HepG2 (cell line): ENCODE measurements at regions not wholly inside any gene's neighbourhood (a gene's known extent, or its start where the extent isn't known, plus 50 kb on each side); places are given as distances from the start of the nearest gene placed in this dataset.

Source experiments
- ATAC-seq: fragments of 200-7000 bp; cut with Tn5 transposase; 3 replicates; pipeline ENCODE4 v1.9.1; 2020; ENCODE audit warnings: mild to moderate bottlenecking, moderate library complexity
- BruUV-seq: library from RNA; stranded (reverse); fragments of 400-500 nt; replicated peaks from 2 replicates; lab custom pipeline; 2021; lab: Mats Ljungman, UMichigan
- CTCF ChIA-PET: fragments of 300-600 bp; formaldehyde crosslinking; extraction: SDS; loops from one replicate; lab custom pipeline; 2021; ENCODE audit warnings: low total read pairs, inconsistent platforms, low intra/inter-chr PET ratio; lab: Yijun Ruan, JAX
- POLR2A ChIA-PET: fragments of 350-600 bp; sonication (Branson Sonifier 250); formaldehyde crosslinking; loops from one replicate; lab custom pipeline; 2020; ENCODE audit warnings: antibody characterized with exemption, inconsistent platforms; lab: Yijun Ruan, JAX
- DNase-seq: peaks from one replicate; pipeline ENCODE4 v3.0.0-alpha.2; 2015; ENCODE audit warnings: low spot score
- FAIRE-seq: peaks from 3 replicates; lab custom pipeline; 2011; peaks lifted over from hg19 to GRCh38; lab: Jason Lieb, UNC
- H2AFZ ChIP-seq: one replicate; pipeline ENCODE4 v1.6.1; 2011; ENCODE audit warnings: low read length, inconsistent platforms
- H3K27ac ChIP-seq: fragments of 300-600 bp; 3 replicates; pipeline ENCODE4 v1.8.0; 2011; ENCODE audit warnings: mixed run types, mild to moderate bottlenecking, mixed read lengths, low read length, inconsistent platforms; ENCODE audit not compliant: insufficient read depth; ENCODE audit errors: extremely low read length
- H3K27me3 ChIP-seq, 2 experiments: fragments of 200-600 bp in 1 of 2; 2 replicates in 1 of 2; 3 replicates in 1 of 2; pipeline versions ENCODE4 v1.6.0 to v1.8.0; 2011; ENCODE audit warnings: low read length in 2 of 2, mild to moderate bottlenecking in 2 of 2, moderate library complexity in 2 of 2, inconsistent platforms in 1 of 2; ENCODE audit not compliant: insufficient read depth in 2 of 2, control insufficient read depth in 1 of 2
- H3K36me3 ChIP-seq, 2 experiments: fragments of 200-600 bp in 1 of 2; replicated peaks in 1 of 2; 2 replicates in 1 of 2; 3 replicates in 1 of 2; pipeline versions ENCODE4 v1.5.1 to v1.8.0; 2011; ENCODE audit warnings: low read length in 2 of 2, inconsistent platforms in 1 of 2; ENCODE audit not compliant: insufficient read depth in 2 of 2, control insufficient read depth in 1 of 2
- H3K4me1 ChIP-seq: 2 replicates; pipeline ENCODE4 v1.5.1; 2012; ENCODE audit warnings: low read length, inconsistent platforms; ENCODE audit not compliant: insufficient read depth
- H3K4me2 ChIP-seq: 2 replicates; pipeline ENCODE4 v1.6.0; 2011; ENCODE audit warnings: low read depth, low read length, inconsistent platforms
- H3K4me3 ChIP-seq, 3 experiments: fragments of 200-600 bp in 1 of 3; sonication (generic), shearing (Covaris generic) in 1 of 3; replicated peaks in 1 of 3; 2 replicates each; pipeline ENCODE4 v1.5.1; 2011 to 2016; ENCODE audit warnings: low read length in 3 of 3, inconsistent platforms in 2 of 3, low read depth in 2 of 3, mild to moderate bottlenecking in 2 of 3, control low read depth in 1 of 3, mixed read lengths in 1 of 3; ENCODE audit not compliant: insufficient read depth in 1 of 3
- H3K79me2 ChIP-seq: one replicate; pipeline ENCODE4 v1.6.1; 2011; ENCODE audit warnings: low read length, inconsistent platforms; ENCODE audit not compliant: insufficient read depth
- H3K9ac ChIP-seq: 2 replicates; pipeline ENCODE4 v1.6.0; 2011; ENCODE audit warnings: mild to moderate bottlenecking, low read depth, low read length, inconsistent platforms; ENCODE audit not compliant: insufficient read depth
- H3K9me3 ChIP-seq: 2 replicates; pipeline ENCODE4 v1.5.1; 2012; ENCODE audit warnings: mild to moderate bottlenecking, low read length
- H4K20me1 ChIP-seq: 2 replicates; pipeline ENCODE4 v1.6.0; 2011; ENCODE audit warnings: inconsistent platforms, mild to moderate bottlenecking, low read length, moderate library complexity; ENCODE audit not compliant: insufficient read depth
- BRF2 ChIP-seq: sonication (generic); formaldehyde crosslinking; IDR thresholded peaks from 2 replicates; pipeline ENCODE4 v1.8.1; 2022; ENCODE audit warnings: mild to moderate bottlenecking, missing genetic modification reagents
- FOXK1 ChIP-seq: sonication (generic); formaldehyde crosslinking; IDR thresholded peaks from 2 replicates; pipeline ENCODE4 v1.4.0; 2020; ENCODE audit warnings: low read depth, missing genetic modification reagents, borderline replicate concordance
- KLF16 ChIP-seq, 2 experiments: sonication (generic) in 1 of 2; formaldehyde crosslinking in 1 of 2; IDR thresholded peaks; 2 replicates each; pipeline versions ENCODE4 v1.6.1 to v1.8.0; 2016 to 2023; ENCODE audit warnings: missing genetic modification reagents in 2 of 2, missing compliant biosample characterization in 1 of 2
- MBNL3 ChIP-seq: fragments of 250-450 bp; sonication (Bioruptor Pico); conservative IDR thresholded peaks from 2 replicates; pipeline ENCODE4 v1.8.0; 2022; ENCODE audit warnings: mild to moderate bottlenecking, inconsistent platforms
- MLXIP ChIP-seq: sonication (generic); formaldehyde crosslinking; IDR thresholded peaks from 2 replicates; pipeline ENCODE4 v1.9.0; 2021; ENCODE audit warnings: missing genetic modification reagents, borderline replicate concordance
- MTF2 ChIP-seq: sonication (generic); formaldehyde crosslinking; IDR thresholded peaks from 2 replicates; pipeline ENCODE4 v1.5.0; 2020; ENCODE audit warnings: missing genetic modification reagents, borderline replicate concordance
- PLSCR1 ChIP-seq: sonication (generic); formaldehyde crosslinking; IDR thresholded peaks from 2 replicates; pipeline ENCODE4 v1.5.0; 2020; ENCODE audit warnings: missing genetic modification reagents, mild to moderate bottlenecking, borderline replicate concordance
- POLR2AphosphoS5 ChIP-seq: IDR thresholded peaks from 2 replicates; pipeline ENCODE4 v1.6.1; 2012; ENCODE audit warnings: low read depth, low read length
- REL ChIP-seq: sonication (generic); formaldehyde crosslinking; conservative IDR thresholded peaks from 2 replicates; pipeline ENCODE4 v1.8.0; 2022; ENCODE audit warnings: mild to moderate bottlenecking, missing genetic modification reagents, moderate library complexity
- SOX13 ChIP-seq, 3 experiments: fragments of 450-650 bp in 1 of 3; sonication (generic) in 1 of 3; formaldehyde crosslinking in 1 of 3; IDR thresholded peaks in 2 of 3; conservative IDR thresholded peaks in 1 of 3; 2 replicates each; pipeline versions ENCODE4 v1.5.0 to v1.6.1; 2016 to 2020; ENCODE audit warnings: antibody characterized with exemption in 1 of 3, mild to moderate bottlenecking in 1 of 3, missing compliant biosample characterization in 1 of 3, missing genetic modification reagents in 1 of 3, moderate library complexity in 1 of 3
- ZNF761 ChIP-seq: sonication (generic); formaldehyde crosslinking; conservative IDR thresholded peaks from 2 replicates; pipeline ENCODE4 v1.4.0; 2020; ENCODE audit warnings: mild to moderate bottlenecking, missing genetic modification reagents
- ZNF777 ChIP-seq: sonication (generic); formaldehyde crosslinking; IDR thresholded peaks from 2 replicates; pipeline ENCODE4 v1.4.0; 2020; ENCODE audit warnings: missing genetic modification reagents
- WGBS: methylation state at CpG from one replicate; pipeline ENCODE4 v1.1.6; 2017; ENCODE audit warnings: low lambda C conversion rate; 5-methylcytosine and 5-hydroxymethylcytosine counted together
- in situ Hi-C: cut with HindIII; loops from 2 replicates; pipeline ENCODE4 v1.10.0; 2017; ENCODE audit warnings: low pct_unique_long_range_greater_than_20kb; ENCODE audit not compliant: extremely low pct_ligation_motif_present
- intact Hi-C: fragments of 100-400 bp; cut with micrococcal nuclease; formaldehyde crosslinking; loops from one replicate; pipeline ENCODE4 v1.10.0; 2022; ENCODE audit not compliant: unreplicated experiment
- TF ChIP-seq, protein P1 (sequence below): sonication (generic); formaldehyde crosslinking; IDR thresholded peaks from 2 replicates; pipeline ENCODE4 v1.4.0; 2020; ENCODE audit warnings: missing genetic modification reagents, borderline replicate concordance

DNA sequence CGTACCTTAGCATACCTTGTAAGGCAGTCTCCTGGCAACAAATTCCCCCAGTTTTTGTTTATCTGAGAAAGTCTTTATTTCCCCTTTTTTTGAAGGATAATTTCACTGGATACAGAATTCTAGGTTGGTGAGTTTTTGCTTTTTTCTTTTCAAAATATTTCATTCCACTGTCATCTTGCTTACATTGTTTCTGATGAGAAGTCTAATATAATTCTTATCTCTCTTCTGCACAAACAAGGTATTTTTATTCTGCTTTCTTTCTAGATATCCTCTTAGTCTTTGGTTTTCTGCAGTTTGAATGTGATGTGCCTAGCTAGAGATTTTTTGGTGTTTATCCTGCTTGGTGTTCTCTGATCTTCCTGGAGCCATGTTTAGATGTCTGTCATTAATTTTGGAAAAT is 57.7 kb upstream of the EZR start (continued):
- TF ChIP-seq MLXIP (no peak), SOX13 (IDR thresholded peaks at IDR 0.05) (no peak), SOX13 (CRISPR knock-in tag; conservative IDR thresholded peaks at IDR 0.05 in 1 of 2, IDR thresholded peaks at IDR 0.05 in 1 of 2) (no peak), MBNL3 (no peak), PLSCR1 (CRISPR knock-in tag) (no peak), POLR2AphosphoS5 (no peak), ZNF761 (no peak), BRF2 (CRISPR knock-in tag) (no peak), MTF2 (CRISPR knock-in tag) (no peak), KLF16 (CRISPR knock-in tag; IDR thresholded peaks at IDR 0.05) (no peak)

- Histone ChIP-seq H4K20me1 (no peaks in the 10 kb centered on the region), H3K4me3 (no peak overlapping the region), H3K4me1 (no peaks in the 10 kb centered on the region), H3K4me2 (no peak overlapping the region), H3K36me3 (no peaks in the 10 kb centered on the region), H3K27me3 (peaks cover 0 to 6% of the 10 kb centered on the region in 2 experiments; a peak in 3 of 5 replicates), H3K27ac (no peak overlapping the region), H3K79me2 (no peaks in the 10 kb centered on the region), H3K9me3 (no peaks in the 10 kb centered on the region), H3K9ac (no peak overlapping the region), H2AFZ (no peak overlapping the region)
- intact Hi-C loops: no loop called here
- CTCF ChIA-PET: no interaction called here
- DNase-seq: no peak
- POLR2A ChIA-PET: no interaction called here
- BruUV-seq: no TSS peak
- TF ChIP-seq, protein P1, sequence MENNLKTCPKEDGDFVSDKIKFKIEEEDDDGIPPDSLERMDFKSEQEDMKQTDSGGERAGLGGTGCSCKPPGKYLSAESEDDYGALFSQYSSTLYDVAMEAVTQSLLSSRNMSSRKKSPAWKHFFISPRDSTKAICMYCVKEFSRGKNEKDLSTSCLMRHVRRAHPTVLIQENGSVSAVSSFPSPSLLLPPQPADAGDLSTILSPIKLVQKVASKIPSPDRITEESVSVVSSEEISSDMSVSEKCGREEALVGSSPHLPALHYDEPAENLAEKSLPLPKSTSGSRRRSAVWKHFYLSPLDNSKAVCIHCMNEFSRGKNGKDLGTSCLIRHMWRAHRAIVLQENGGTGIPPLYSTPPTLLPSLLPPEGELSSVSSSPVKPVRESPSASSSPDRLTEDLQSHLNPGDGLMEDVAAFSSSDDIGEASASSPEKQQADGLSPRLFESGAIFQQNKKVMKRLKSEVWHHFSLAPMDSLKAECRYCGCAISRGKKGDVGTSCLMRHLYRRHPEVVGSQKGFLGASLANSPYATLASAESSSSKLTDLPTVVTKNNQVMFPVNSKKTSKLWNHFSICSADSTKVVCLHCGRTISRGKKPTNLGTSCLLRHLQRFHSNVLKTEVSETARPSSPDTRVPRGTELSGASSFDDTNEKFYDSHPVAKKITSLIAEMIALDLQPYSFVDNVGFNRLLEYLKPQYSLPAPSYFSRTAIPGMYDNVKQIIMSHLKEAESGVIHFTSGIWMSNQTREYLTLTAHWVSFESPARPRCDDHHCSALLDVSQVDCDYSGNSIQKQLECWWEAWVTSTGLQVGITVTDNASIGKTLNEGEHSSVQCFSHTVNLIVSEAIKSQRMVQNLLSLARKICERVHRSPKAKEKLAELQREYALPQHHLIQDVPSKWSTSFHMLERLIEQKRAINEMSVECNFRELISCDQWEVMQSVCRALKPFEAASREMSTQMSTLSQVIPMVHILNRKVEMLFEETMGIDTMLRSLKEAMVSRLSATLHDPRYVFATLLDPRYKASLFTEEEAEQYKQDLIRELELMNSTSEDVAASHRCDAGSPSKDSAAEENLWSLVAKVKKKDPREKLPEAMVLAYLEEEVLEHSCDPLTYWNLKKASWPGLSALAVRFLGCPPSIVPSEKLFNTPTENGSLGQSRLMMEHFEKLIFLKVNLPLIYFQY (CRISPR knock-in tag): no peak
- no peak for TF ChIP-seq ZNF777 (CRISPR knock-in tag)
- TF ChIP-seq FOXK1: no peak
- TF ChIP-seq REL (CRISPR knock-in tag): no peak
- no peak for FAIRE-seq
- in situ Hi-C loops: no loop called here
- ATAC-seq: no peak
- WGBS: 46% methylated on average over 4 of the region's 4 CpGs
These were observed 51.4 kb upstream of the EZR start for GRCh38 chr6:158870649-158870957.
